Liver (tissue), 8 donors: ENCODE measurements at regions not wholly inside any gene's neighbourhood (a gene's known extent, or its start where the extent isn't known, plus 50 kb on each side); places are given as distances from the start of the nearest gene placed in this dataset.

ENCODE experiments used
- DNase-seq: peaks from one replicate; pipeline ENCODE4 v3.0.0-alpha.2; 2017; ENCODE audit warnings: low spot score
- H3K27ac ChIP-seq, 2 donors: one replicate each; pipeline ENCODE4 v1.7.0; 2013; ENCODE audit warnings: inconsistent platforms in 2 of 2, low read length in 2 of 2, control low read depth in 1 of 2, low read depth in 1 of 2, mild to moderate bottlenecking in 1 of 2
- H3K27me3 ChIP-seq, 4 donors: one replicate each; pipeline versions ENCODE4 v1.6.1 to v1.7.0; 2013; ENCODE audit warnings: low read length in 3 of 4, inconsistent platforms in 1 of 4, mild to moderate bottlenecking in 1 of 4, moderate library complexity in 1 of 4; ENCODE audit not compliant: control insufficient read depth in 4 of 4, insufficient read depth in 4 of 4
- H3K36me3 ChIP-seq, 4 donors: one replicate each; pipeline versions ENCODE4 v1.6.1 to v1.7.0; 2013; ENCODE audit warnings: low read length in 3 of 4, mild to moderate bottlenecking in 3 of 4, low read depth in 1 of 4, moderate library complexity in 1 of 4; ENCODE audit not compliant: control insufficient read depth in 4 of 4, insufficient read depth in 3 of 4
- H3K4me1 ChIP-seq, 4 donors: one replicate each; pipeline versions ENCODE4 v1.6.1 to v1.7.0; 2013; ENCODE audit warnings: low read length in 3 of 4, mild to moderate bottlenecking in 3 of 4, moderate library complexity in 1 of 4; ENCODE audit not compliant: control insufficient read depth in 4 of 4, insufficient read depth in 4 of 4
- H3K4me3 ChIP-seq, 3 donors: one replicate each; pipeline versions ENCODE4 v1.6.1 to v1.7.0; 2013; ENCODE audit warnings: low read length in 3 of 3, control low read depth in 1 of 3, low read depth in 1 of 3, mild to moderate bottlenecking in 1 of 3
- H3K9ac ChIP-seq, 2 donors: one replicate each; pipeline ENCODE4 v1.7.0; 2013; ENCODE audit warnings: low read length in 2 of 2, mild to moderate bottlenecking in 2 of 2, moderate library complexity in 2 of 2, control low read depth in 1 of 2, low read depth in 1 of 2
- H3K9me3 ChIP-seq, 4 donors: one replicate each; pipeline versions ENCODE4 v1.6.1 to v1.7.0; 2013; ENCODE audit warnings: low read length in 3 of 4; ENCODE audit not compliant: control insufficient read depth in 4 of 4
- EGR1 ChIP-seq, 2 donors: IDR thresholded peaks; 2 replicates each; pipeline ENCODE4 v1.6.1; 2016 to 2018; ENCODE audit warnings: antibody characterized with exemption in 2 of 2, low read depth in 2 of 2
- FOXA2 ChIP-seq: IDR thresholded peaks from 2 replicates; pipeline ENCODE4 v1.6.1; 2016; ENCODE audit warnings: antibody characterized with exemption
- GABPA ChIP-seq, 2 donors: IDR thresholded peaks in 1 of 2; conservative IDR thresholded peaks in 1 of 2; 2 replicates each; pipeline ENCODE4 v1.6.1; 2016; ENCODE audit warnings: antibody characterized with exemption in 2 of 2, mild to moderate bottlenecking in 1 of 2, moderate library complexity in 1 of 2
- HNF4A ChIP-seq, 2 donors: conservative IDR thresholded peaks; 2 replicates each; pipeline ENCODE4 v1.6.1; 2016; ENCODE audit warnings: antibody characterized with exemption in 2 of 2, mild to moderate bottlenecking in 2 of 2
- HNF4G ChIP-seq: IDR thresholded peaks from 2 replicates; pipeline ENCODE4 v1.6.1; 2016; ENCODE audit warnings: antibody characterized with exemption
- JUND ChIP-seq, 2 donors: IDR thresholded peaks; 2 replicates each; pipeline ENCODE4 v1.6.1; 2016; ENCODE audit warnings: antibody characterized with exemption in 2 of 2
- NR2F2 ChIP-seq: IDR thresholded peaks from 2 replicates; pipeline ENCODE4 v1.6.1; 2016; ENCODE audit warnings: antibody characterized with exemption
- RAD21 ChIP-seq, 2 donors: IDR thresholded peaks; 2 replicates each; pipeline ENCODE4 v1.6.1; 2016; ENCODE audit warnings: antibody characterized with exemption in 2 of 2, mild to moderate bottlenecking in 2 of 2
- RXRA ChIP-seq, 2 donors: IDR thresholded peaks; 2 replicates each; pipeline ENCODE4 v1.6.1; 2017 to 2018; ENCODE audit warnings: antibody characterized with exemption in 2 of 2, mild to moderate bottlenecking in 1 of 2
- SP1 ChIP-seq: IDR thresholded peaks from 2 replicates; pipeline ENCODE4 v1.6.1; 2018; ENCODE audit warnings: antibody characterized with exemption, mild to moderate bottlenecking
- TAF1 ChIP-seq: conservative IDR thresholded peaks from 2 replicates; pipeline ENCODE4 v1.6.1; 2016; ENCODE audit warnings: antibody characterized with exemption, mild to moderate bottlenecking
- YY1 ChIP-seq: IDR thresholded peaks from 2 replicates; pipeline ENCODE4 v1.6.1; 2016; ENCODE audit warnings: antibody characterized with exemption, mild to moderate bottlenecking
- WGBS: extraction: QIAGEN DNeasy Blood & Tissue Kit; methylation state at CpG from one replicate; pipeline ENCODE4 v1.1.7; 2013; 5-methylcytosine and 5-hydroxymethylcytosine counted together
- TF ChIP-seq, protein P1 (sequence below): fragments of 150-350 bp; IDR thresholded peaks from 2 replicates; pipeline ENCODE4 v1.5.1; 2017; ENCODE audit warnings: improper control_type of control experiment, low read depth, low read length; ENCODE audit not compliant: missing input control
- TF ChIP-seq, protein P2 (sequence below): IDR thresholded peaks from 2 replicates; pipeline ENCODE4 v1.6.1; 2016; ENCODE audit warnings: antibody characterized with exemption, mild to moderate bottlenecking
- donor health status: healthy.
- donor health status: healthy.
- donor health status: healthy.
- donor health status: healthy.
- donor health status: healthy.

DNA sequence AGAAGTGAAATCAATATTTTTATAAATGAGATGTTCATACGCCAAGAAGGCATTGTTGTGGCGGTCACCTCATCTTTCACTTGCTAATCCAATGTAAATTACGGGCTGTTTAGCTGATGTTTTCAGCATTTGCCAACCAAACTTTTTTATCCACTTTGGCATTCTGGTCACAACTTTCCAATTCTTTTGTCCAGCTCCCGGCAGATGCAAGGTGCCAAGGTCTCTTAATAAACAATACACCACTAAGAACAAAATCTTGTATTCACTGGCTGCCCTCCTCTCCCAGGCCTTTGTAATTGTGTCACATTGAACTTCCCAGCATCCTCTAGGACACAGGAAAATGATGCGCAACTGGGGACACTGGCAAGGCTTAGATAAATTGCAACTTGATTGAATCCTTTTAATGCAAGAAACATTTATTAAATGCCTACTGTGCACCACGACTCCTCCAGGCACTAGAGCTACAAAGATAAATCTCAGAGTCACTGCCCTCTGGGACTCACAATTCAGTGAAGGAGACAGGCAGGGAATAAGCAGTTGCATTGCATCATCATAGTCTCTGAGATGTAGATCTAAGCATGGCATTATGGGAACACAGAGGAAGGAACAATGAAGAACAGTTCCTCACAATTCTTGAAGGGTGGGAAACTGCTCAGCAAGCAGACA lies 165.4 kb upstream of the C16orf82 start:
- TF ChIP-seq SP1, result no peak
- TF ChIP-seq JUND (IDR thresholded peaks at IDR 0.05), result no peak
- no peak for TF ChIP-seq HNF4A (conservative IDR thresholded peaks at IDR 0.05)
- TF ChIP-seq RAD21 (IDR thresholded peaks at IDR 0.05), result no peak
- TF ChIP-seq EGR1 (IDR thresholded peaks at IDR 0.05; ENCODE audit: low read depth in 2 of 2), result no peak
- no peak for TF ChIP-seq NR2F2
- TF ChIP-seq HNF4G, result no peak
- TF ChIP-seq FOXA2, result no peak
- TF ChIP-seq GABPA (IDR thresholded peaks at IDR 0.05 in 1 of 2, conservative IDR thresholded peaks at IDR 0.05 in 1 of 2), result no peak
- TF ChIP-seq, protein P1, sequence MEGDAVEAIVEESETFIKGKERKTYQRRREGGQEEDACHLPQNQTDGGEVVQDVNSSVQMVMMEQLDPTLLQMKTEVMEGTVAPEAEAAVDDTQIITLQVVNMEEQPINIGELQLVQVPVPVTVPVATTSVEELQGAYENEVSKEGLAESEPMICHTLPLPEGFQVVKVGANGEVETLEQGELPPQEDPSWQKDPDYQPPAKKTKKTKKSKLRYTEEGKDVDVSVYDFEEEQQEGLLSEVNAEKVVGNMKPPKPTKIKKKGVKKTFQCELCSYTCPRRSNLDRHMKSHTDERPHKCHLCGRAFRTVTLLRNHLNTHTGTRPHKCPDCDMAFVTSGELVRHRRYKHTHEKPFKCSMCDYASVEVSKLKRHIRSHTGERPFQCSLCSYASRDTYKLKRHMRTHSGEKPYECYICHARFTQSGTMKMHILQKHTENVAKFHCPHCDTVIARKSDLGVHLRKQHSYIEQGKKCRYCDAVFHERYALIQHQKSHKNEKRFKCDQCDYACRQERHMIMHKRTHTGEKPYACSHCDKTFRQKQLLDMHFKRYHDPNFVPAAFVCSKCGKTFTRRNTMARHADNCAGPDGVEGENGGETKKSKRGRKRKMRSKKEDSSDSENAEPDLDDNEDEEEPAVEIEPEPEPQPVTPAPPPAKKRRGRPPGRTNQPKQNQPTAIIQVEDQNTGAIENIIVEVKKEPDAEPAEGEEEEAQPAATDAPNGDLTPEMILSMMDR, result no peak
- TF ChIP-seq YY1, result no peak
- Histone ChIP-seq H3K4me3 (no peak overlapping the region), H3K4me1 (no peaks in the 10 kb centered on the region), H3K9ac (no peak overlapping the region), H3K27ac (no peak overlapping the region), H3K27me3 (peaks cover 0 to 4% (median 0%) of the 10 kb centered on the region in 4 donors), H3K9me3 (no peaks in the 10 kb centered on the region), H3K36me3 (no peaks in the 10 kb centered on the region)
- 75% methylated on average over 6 of the region's 6 CpGs for WGBS
- DNase-seq, result no peak

DNA sequence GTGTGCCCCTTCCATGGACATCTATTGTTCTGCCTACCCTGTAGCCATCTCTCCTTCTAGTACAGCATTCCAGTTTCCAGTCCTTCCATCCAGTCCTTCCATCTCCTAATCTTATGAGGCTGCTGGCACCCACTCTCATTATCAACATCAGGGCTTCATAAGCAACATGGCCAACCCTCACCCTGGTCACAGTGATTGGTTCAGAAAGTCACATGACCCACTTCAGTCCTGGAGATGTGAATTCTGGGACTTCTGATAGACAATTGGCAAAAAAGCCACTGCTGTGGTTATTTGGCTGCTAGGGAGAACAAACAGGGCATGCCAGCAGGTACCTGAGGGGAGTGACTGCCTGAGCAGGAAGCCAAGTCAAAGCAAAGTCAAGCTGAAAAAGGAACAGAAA lies 164.7 kb upstream of the C16orf82 start:
- DNase-seq, result no peak
- Histone ChIP-seq H3K9ac (no peak overlapping the region), H3K27ac (no peak overlapping the region), H3K4me3 (no peak overlapping the region), H3K4me1 (no peaks in the 10 kb centered on the region), H3K9me3 (no peaks in the 10 kb centered on the region), H3K36me3 (no peaks in the 10 kb centered on the region), H3K27me3 (peaks cover 0 to 4% (median 0%) of the 10 kb centered on the region in 4 donors)
- TF ChIP-seq, protein P2, sequence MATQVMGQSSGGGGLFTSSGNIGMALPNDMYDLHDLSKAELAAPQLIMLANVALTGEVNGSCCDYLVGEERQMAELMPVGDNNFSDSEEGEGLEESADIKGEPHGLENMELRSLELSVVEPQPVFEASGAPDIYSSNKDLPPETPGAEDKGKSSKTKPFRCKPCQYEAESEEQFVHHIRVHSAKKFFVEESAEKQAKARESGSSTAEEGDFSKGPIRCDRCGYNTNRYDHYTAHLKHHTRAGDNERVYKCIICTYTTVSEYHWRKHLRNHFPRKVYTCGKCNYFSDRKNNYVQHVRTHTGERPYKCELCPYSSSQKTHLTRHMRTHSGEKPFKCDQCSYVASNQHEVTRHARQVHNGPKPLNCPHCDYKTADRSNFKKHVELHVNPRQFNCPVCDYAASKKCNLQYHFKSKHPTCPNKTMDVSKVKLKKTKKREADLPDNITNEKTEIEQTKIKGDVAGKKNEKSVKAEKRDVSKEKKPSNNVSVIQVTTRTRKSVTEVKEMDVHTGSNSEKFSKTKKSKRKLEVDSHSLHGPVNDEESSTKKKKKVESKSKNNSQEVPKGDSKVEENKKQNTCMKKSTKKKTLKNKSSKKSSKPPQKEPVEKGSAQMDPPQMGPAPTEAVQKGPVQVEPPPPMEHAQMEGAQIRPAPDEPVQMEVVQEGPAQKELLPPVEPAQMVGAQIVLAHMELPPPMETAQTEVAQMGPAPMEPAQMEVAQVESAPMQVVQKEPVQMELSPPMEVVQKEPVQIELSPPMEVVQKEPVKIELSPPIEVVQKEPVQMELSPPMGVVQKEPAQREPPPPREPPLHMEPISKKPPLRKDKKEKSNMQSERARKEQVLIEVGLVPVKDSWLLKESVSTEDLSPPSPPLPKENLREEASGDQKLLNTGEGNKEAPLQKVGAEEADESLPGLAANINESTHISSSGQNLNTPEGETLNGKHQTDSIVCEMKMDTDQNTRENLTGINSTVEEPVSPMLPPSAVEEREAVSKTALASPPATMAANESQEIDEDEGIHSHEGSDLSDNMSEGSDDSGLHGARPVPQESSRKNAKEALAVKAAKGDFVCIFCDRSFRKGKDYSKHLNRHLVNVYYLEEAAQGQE, result no peak
- TF ChIP-seq JUND (IDR thresholded peaks at IDR 0.05) (no peak), RXRA (IDR thresholded peaks at IDR 0.05) (no peak), YY1 (no peak), TAF1 (no peak), HNF4A (conservative IDR thresholded peaks at IDR 0.05) (no peak)
